KMS-11 (cell line): ENCODE measurements at regions not wholly inside any gene's neighbourhood (a gene's known extent, or its start where the extent isn't known, plus 50 kb on each side); places are given as distances from the start of the nearest gene placed in this dataset.
"Not testable (repeated sequence)": the region's sequence is repeated elsewhere in the genome, so short reads cannot be mapped to it uniquely, and the experiment has no call there.

ENCODE experiments used
- H2AFZ ChIP-seq: fragments of 200-600 bp; sonication (generic); 2 replicates; pipeline ENCODE4 v1.6.1; 2016; ENCODE audit warnings: antibody characterized with exemption, mixed run types, low read depth
- H3K27ac ChIP-seq: fragments of 200-600 bp; sonication (generic); 2 replicates; pipeline ENCODE4 v1.6.1; 2016; ENCODE audit warnings: mild to moderate bottlenecking, mixed run types
- H3K27me3 ChIP-seq: fragments of 200-600 bp; sonication (generic); 2 replicates; pipeline ENCODE4 v1.6.1; 2017; ENCODE audit warnings: mild to moderate bottlenecking, low read depth, mixed run types, moderate library complexity; ENCODE audit not compliant: insufficient read depth
- H3K36me3 ChIP-seq: fragments of 200-600 bp; sonication (generic); 2 replicates; pipeline ENCODE4 v1.6.1; 2017; ENCODE audit warnings: mild to moderate bottlenecking, mixed run types; ENCODE audit not compliant: insufficient read depth
- H3K4me1 ChIP-seq: fragments of 200-600 bp; sonication (generic); 2 replicates; pipeline ENCODE4 v1.6.1; 2016; ENCODE audit warnings: mild to moderate bottlenecking, low read depth, mixed run types; ENCODE audit not compliant: poor library complexity, severe bottlenecking
- H3K4me2 ChIP-seq: fragments of 200-600 bp; sonication (generic); 2 replicates; pipeline ENCODE4 v1.7.0; 2016; ENCODE audit warnings: mild to moderate bottlenecking, mixed run types
- H3K4me3 ChIP-seq: fragments of 200-600 bp; sonication (generic); IDR thresholded peaks from 2 replicates; pipeline ENCODE4 v1.6.1; 2017; ENCODE audit warnings: low read depth, low read length, mixed read lengths; ENCODE audit not compliant: insufficient read depth
- H3K79me2 ChIP-seq: fragments of 200-600 bp; sonication (generic); 2 replicates; pipeline ENCODE4 v1.6.1; 2016; ENCODE audit warnings: low read depth, mixed run types; ENCODE audit not compliant: insufficient read depth
- H3K9ac ChIP-seq: fragments of 200-600 bp; sonication (generic); 2 replicates; pipeline ENCODE4 v1.6.1; 2016; ENCODE audit warnings: mild to moderate bottlenecking, mixed run types
- H4K20me1 ChIP-seq: fragments of 200-600 bp; sonication (generic); 2 replicates; pipeline ENCODE4 v1.6.1; 2016; ENCODE audit warnings: mild to moderate bottlenecking, mixed run types; ENCODE audit not compliant: insufficient read depth

GRCh38 chr7:76806460-76806859 is 179.4 kb upstream of the POMZP3 start:
- not testable (repeated sequence) for H3K4me1 ChIP-seq, H3K36me3 ChIP-seq

GRCh38 chr7:76806010-76806409 is 178.9 kb upstream of the POMZP3 start:
- not testable (repeated sequence) for H3K79me2 ChIP-seq, H2AFZ ChIP-seq, H3K27ac ChIP-seq, H3K4me2 ChIP-seq, H3K9ac ChIP-seq, H4K20me1 ChIP-seq, H3K4me3 ChIP-seq, H3K4me1 ChIP-seq, H3K36me3 ChIP-seq, H3K27me3 ChIP-seq

More at GRCh38 chr7:76806460-76806859, 179.4 kb upstream of the POMZP3 start:
- not testable (repeated sequence) for H3K79me2 ChIP-seq, H3K27ac ChIP-seq, H3K27me3 ChIP-seq, H3K4me3 ChIP-seq, H3K9ac ChIP-seq, H3K4me2 ChIP-seq, H4K20me1 ChIP-seq, H2AFZ ChIP-seq

GRCh38 chr7:76805262-76805661 is 178.2 kb upstream of the POMZP3 start:
- not testable (repeated sequence) for H3K27me3 ChIP-seq, H3K36me3 ChIP-seq, H3K4me1 ChIP-seq, H3K4me2 ChIP-seq, H3K9ac ChIP-seq, H4K20me1 ChIP-seq, H2AFZ ChIP-seq, H3K79me2 ChIP-seq, H3K4me3 ChIP-seq, H3K27ac ChIP-seq

- H2AFZ ChIP-seq, H3K27ac ChIP-seq, H3K4me2 ChIP-seq, H3K36me3 ChIP-seq, H3K9ac ChIP-seq, H3K4me3 ChIP-seq, H3K79me2 ChIP-seq, H4K20me1 ChIP-seq, H3K4me1 ChIP-seq, H3K27me3 ChIP-seq: not testable (repeated sequence)
Measured at GRCh38 chr7:76797639-76798038, 170.6 kb upstream of the POMZP3 start.

GRCh38 chr7:76780693-76781092 is 153.6 kb upstream of the POMZP3 start:
- not testable (repeated sequence) for H3K79me2 ChIP-seq, H3K27me3 ChIP-seq, H3K36me3 ChIP-seq, H3K9ac ChIP-seq, H3K27ac ChIP-seq, H3K4me1 ChIP-seq, H3K4me3 ChIP-seq, H4K20me1 ChIP-seq, H2AFZ ChIP-seq, H3K4me2 ChIP-seq

GRCh38 chr7:76774279-76774678 is 147.2 kb upstream of the POMZP3 start:
- not testable (repeated sequence) for H3K4me3 ChIP-seq

GRCh38 chr7:76771980-76772379 is 144.9 kb upstream of the POMZP3 start:
- H3K27me3 ChIP-seq, H4K20me1 ChIP-seq, H3K9ac ChIP-seq: not testable (repeated sequence)

More at GRCh38 chr7:76774279-76774678, 147.2 kb upstream of the POMZP3 start:
- H3K4me1 ChIP-seq, H3K9ac ChIP-seq, H2AFZ ChIP-seq, H3K4me2 ChIP-seq, H3K27ac ChIP-seq, H3K27me3 ChIP-seq, H4K20me1 ChIP-seq, H3K36me3 ChIP-seq, H3K79me2 ChIP-seq: not testable (repeated sequence)

GRCh38 chr7:76763977-76764376 is 136.9 kb upstream of the POMZP3 start:
- H3K27ac ChIP-seq, H3K79me2 ChIP-seq, H3K9ac ChIP-seq, H4K20me1 ChIP-seq, H2AFZ ChIP-seq, H3K4me1 ChIP-seq, H3K36me3 ChIP-seq, H3K27me3 ChIP-seq, H3K4me3 ChIP-seq, H3K4me2 ChIP-seq: not testable (repeated sequence)

More at GRCh38 chr7:76771980-76772379, 144.9 kb upstream of the POMZP3 start:
- H3K4me3 ChIP-seq, H3K79me2 ChIP-seq, H3K27ac ChIP-seq, H3K4me1 ChIP-seq, H3K36me3 ChIP-seq, H2AFZ ChIP-seq, H3K4me2 ChIP-seq: not testable (repeated sequence)

- H3K4me1 ChIP-seq, H4K20me1 ChIP-seq, H3K36me3 ChIP-seq, H3K9ac ChIP-seq, H3K4me2 ChIP-seq, H3K4me3 ChIP-seq, H3K27ac ChIP-seq, H2AFZ ChIP-seq, H3K79me2 ChIP-seq, H3K27me3 ChIP-seq: not testable (repeated sequence)
Measured at GRCh38 chr7:76760546-76761220, 133.6 kb upstream of the POMZP3 start.

GRCh38 chr7:76739538-76739937 is 112.5 kb upstream of the POMZP3 start:
- H3K9ac ChIP-seq, H3K4me2 ChIP-seq, H3K79me2 ChIP-seq, H3K36me3 ChIP-seq, H3K27ac ChIP-seq, H3K4me1 ChIP-seq, H4K20me1 ChIP-seq, H3K4me3 ChIP-seq, H2AFZ ChIP-seq, H3K27me3 ChIP-seq: not testable (repeated sequence)

- H3K4me1 ChIP-seq, H3K4me3 ChIP-seq, H3K4me2 ChIP-seq, H3K27me3 ChIP-seq, H3K9ac ChIP-seq, H2AFZ ChIP-seq, H3K27ac ChIP-seq, H4K20me1 ChIP-seq, H3K79me2 ChIP-seq, H3K36me3 ChIP-seq: not testable (repeated sequence)
Measured at GRCh38 chr7:76736724-76737123, 109.6 kb upstream of the POMZP3 start.
